H9 (cell line): ENCODE measurements at regions not wholly inside any gene's neighbourhood (a gene's known extent, or its start where the extent isn't known, plus 50 kb on each side); places are given as distances from the start of the nearest gene placed in this dataset.

Experiments used
- DNase-seq: peaks from one replicate; pipeline ENCODE4 v3.0.0-alpha.2; 2017
- H2AFZ ChIP-seq: one replicate; pipeline ENCODE4 v1.6.1; 2013; ENCODE audit warnings: mild to moderate bottlenecking, low read length, control low read depth, moderate library complexity
- H2AK5ac ChIP-seq: 2 replicates; pipeline ENCODE4 v1.6.1; 2013; ENCODE audit warnings: low read length, control low read depth, mixed read lengths; ENCODE audit not compliant: insufficient read length
- H2BK120ac ChIP-seq: one replicate; pipeline ENCODE4 v1.6.1; 2013; ENCODE audit warnings: low read depth, mild to moderate bottlenecking, low read length, control low read depth, inconsistent platforms; ENCODE audit not compliant: poor library complexity, severe bottlenecking
- H2BK12ac ChIP-seq: 2 replicates; pipeline ENCODE4 v1.6.1; 2013; ENCODE audit warnings: low read length, control low read depth, mixed read lengths, low read depth; ENCODE audit not compliant: insufficient read length
- H2BK15ac ChIP-seq: 2 replicates; pipeline ENCODE4 v1.6.1; 2013; ENCODE audit warnings: low read depth, low read length, control low read depth
- H2BK20ac ChIP-seq: one replicate; pipeline ENCODE4 v1.6.1; 2013; ENCODE audit warnings: low read depth, mild to moderate bottlenecking, low read length, control low read depth, inconsistent platforms; ENCODE audit not compliant: poor library complexity, severe bottlenecking
- H2BK5ac ChIP-seq: 2 replicates; pipeline ENCODE4 v1.6.1; 2013; ENCODE audit warnings: low read length, control low read depth, mixed read lengths; ENCODE audit not compliant: insufficient read length
- H3K14ac ChIP-seq: 2 replicates; pipeline ENCODE4 v1.6.1; 2013; ENCODE audit warnings: low read length, control low read depth; ENCODE audit not compliant: insufficient read depth
- H3K18ac ChIP-seq: 2 replicates; pipeline ENCODE4 v1.6.1; 2013; ENCODE audit warnings: low read depth, mild to moderate bottlenecking, mixed read lengths, low read length, control low read depth; ENCODE audit not compliant: insufficient read length
- H3K23ac ChIP-seq: 2 replicates; pipeline ENCODE4 v1.6.1; 2013; ENCODE audit warnings: low read length, control low read depth, mixed read lengths, low read depth; ENCODE audit not compliant: insufficient read length
- H3K23me2 ChIP-seq: 2 replicates; pipeline ENCODE4 v1.6.1; 2013; ENCODE audit warnings: low read depth, mild to moderate bottlenecking, mixed read lengths, low read length, control low read depth; ENCODE audit not compliant: insufficient read length, poor library complexity, severe bottlenecking
- H3K27ac ChIP-seq: 2 replicates; pipeline ENCODE4 v1.5.1; 2013; ENCODE audit warnings: low read length, control low read depth, mixed read lengths, low read depth; ENCODE audit not compliant: insufficient read length
- H3K27me3 ChIP-seq: 2 replicates; pipeline ENCODE4 v1.6.1; 2013; ENCODE audit warnings: low read length, control low read depth, inconsistent platforms; ENCODE audit not compliant: insufficient read depth
- H3K4ac ChIP-seq: 2 replicates; pipeline ENCODE4 v1.6.1; 2013; ENCODE audit warnings: low read depth, mild to moderate bottlenecking, control low read depth, inconsistent platforms, low read length, moderate library complexity
- H3K4me1 ChIP-seq: 2 replicates; pipeline ENCODE4 v1.6.1; 2013; ENCODE audit warnings: low read length, control low read depth, inconsistent platforms; ENCODE audit not compliant: insufficient read depth
- H3K4me2 ChIP-seq: 2 replicates; pipeline ENCODE4 v1.6.1; 2013; ENCODE audit warnings: low read length, control low read depth, mixed read lengths; ENCODE audit not compliant: insufficient read length, insufficient read depth
- H3K56ac ChIP-seq: 2 replicates; pipeline ENCODE4 v1.6.1; 2013; ENCODE audit warnings: low read depth, mild to moderate bottlenecking, mixed read lengths, low read length, control low read depth; ENCODE audit not compliant: insufficient read length
- H3K79me1 ChIP-seq: 2 replicates; pipeline ENCODE4 v1.6.1; 2013; ENCODE audit warnings: low read depth, mild to moderate bottlenecking, moderate library complexity, low read length, control low read depth, inconsistent platforms; ENCODE audit not compliant: insufficient read depth, poor library complexity, severe bottlenecking
- H3K79me2 ChIP-seq: 2 replicates; pipeline ENCODE4 v1.6.1; 2013; ENCODE audit warnings: low read length, control low read depth, inconsistent platforms; ENCODE audit not compliant: insufficient read depth
- H3K9ac ChIP-seq: 2 replicates; pipeline ENCODE4 v1.6.1; 2013; ENCODE audit warnings: low read length, control low read depth, mixed read lengths; ENCODE audit not compliant: insufficient read length; ENCODE audit errors: extremely low read depth
- H3K9me3 ChIP-seq: one replicate; pipeline ENCODE4 v1.6.1; 2013; ENCODE audit warnings: low read depth, low read length, inconsistent platforms; ENCODE audit not compliant: control insufficient read depth
- H3T11ph ChIP-seq: one replicate; pipeline ENCODE4 v1.6.1; 2013; ENCODE audit warnings: mild to moderate bottlenecking, low read length, control low read depth, inconsistent platforms
- H4K20me1 ChIP-seq: one replicate; pipeline ENCODE4 v1.6.1; 2013; ENCODE audit not compliant: control insufficient read depth, insufficient read length, insufficient read depth
- H4K5ac ChIP-seq: 2 replicates; pipeline ENCODE4 v1.6.1; 2013; ENCODE audit warnings: low read depth, mild to moderate bottlenecking, mixed read lengths, low read length, control low read depth; ENCODE audit not compliant: insufficient read length
- H4K8ac ChIP-seq: replicated peaks from 2 replicates; pipeline ENCODE4 v1.6.1; 2013; ENCODE audit warnings: low read length, control low read depth, mixed read lengths, low read depth; ENCODE audit not compliant: insufficient read length
- H4K91ac ChIP-seq: 2 replicates; pipeline ENCODE4 v1.6.1; 2013; ENCODE audit warnings: low read depth, mild to moderate bottlenecking, moderate library complexity, mixed read lengths, low read length, control low read depth; ENCODE audit not compliant: insufficient read length
- H3K27ac Mint-ChIP-seq, 3 experiments: 2 replicates in 2 of 3; 3 replicates in 1 of 3; pipeline ENCODE4 v1.8.0; 2020 to 2021; ENCODE audit warnings: mixed read lengths in 3 of 3, mild to moderate bottlenecking in 1 of 3, moderate library complexity in 1 of 3
- H3K27me3 Mint-ChIP-seq: 2 replicates; pipeline ENCODE4 v1.8.0; 2021; ENCODE audit warnings: low read depth, mild to moderate bottlenecking, moderate library complexity, mixed read lengths
- H3K36me3 Mint-ChIP-seq, 3 experiments: 2 replicates in 2 of 3; 3 replicates in 1 of 3; pipeline ENCODE4 v1.8.0; 2020 to 2021; ENCODE audit warnings: low read depth in 3 of 3, mixed read lengths in 3 of 3; ENCODE audit not compliant: insufficient read depth in 1 of 3
- H3K4me1 Mint-ChIP-seq, 2 experiments: 2 replicates each; pipeline ENCODE4 v1.8.0; 2020; ENCODE audit warnings: mixed read lengths in 2 of 2
- H3K4me3 Mint-ChIP-seq, 2 experiments: 2 replicates in 1 of 2; 3 replicates in 1 of 2; pipeline ENCODE4 v1.8.0; 2020 to 2021; ENCODE audit warnings: mild to moderate bottlenecking in 2 of 2, mixed read lengths in 2 of 2, moderate library complexity in 1 of 2
- H3K9me3 Mint-ChIP-seq, 2 experiments: 2 replicates in 1 of 2; 3 replicates in 1 of 2; pipeline ENCODE4 v1.8.0; 2020; ENCODE audit warnings: mild to moderate bottlenecking in 2 of 2, mixed read lengths in 2 of 2, moderate library complexity in 1 of 2
- CTCF ChIP-seq: fragments of 200-600 bp; sonication (generic); conservative IDR thresholded peaks from 3 replicates; pipeline ENCODE4 v1.8.0; 2021; ENCODE audit warnings: antibody characterized with exemption, mild to moderate bottlenecking
- WGBS: extraction: QIAGEN DNeasy Blood & Tissue Kit; methylation state at CpG from one replicate; pipeline ENCODE4 v1.1.7; 2013; ENCODE audit warnings: missing lambda C conversion rate, low lambda C conversion rate, mixed read lengths; ENCODE audit not compliant: insufficient read length; ENCODE audit errors: extremely low coverage; 5-methylcytosine and 5-hydroxymethylcytosine counted together

GRCh38 chr6:98124171-98124570, 710.2 kb upstream of the POU3F2 start:
- no peak for DNase-seq
- H3K9me3 Mint-ChIP-seq, result no peaks in the 10 kb centered on the region
- Histone ChIP-seq H3K4me2 (no peak overlapping the region), H2BK15ac (no peak overlapping the region), H2BK12ac (no peak overlapping the region), H3K79me1 (no peaks in the 10 kb centered on the region), H3T11ph (no peak overlapping the region), H3K56ac (no peak overlapping the region), H3K23ac (no peak overlapping the region), H3K27ac (no peak overlapping the region), H2AFZ (no peak overlapping the region), H4K5ac (no peak overlapping the region), H2BK120ac (no peak overlapping the region), H2BK20ac (no peak overlapping the region), H3K27me3 (no peaks in the 10 kb centered on the region), H2AK5ac (no peak overlapping the region), H3K9ac (no peak overlapping the region), H3K23me2 (no peaks in the 10 kb centered on the region), H3K4me1 (no peaks in the 10 kb centered on the region), H4K91ac (no peak overlapping the region), H3K18ac (no peak overlapping the region), H4K8ac (no peak overlapping the region), H2BK5ac (no peak overlapping the region), H3K79me2 (no peaks in the 10 kb centered on the region), H3K9me3 (no peaks in the 10 kb centered on the region), H4K20me1 (no peaks in the 10 kb centered on the region), H3K4ac (no peak overlapping the region), H3K14ac (no peak overlapping the region)
- H3K27ac Mint-ChIP-seq, result no peak overlapping the region
- no peaks in the 10 kb centered on the region for H3K27me3 Mint-ChIP-seq
- H3K4me1 Mint-ChIP-seq, result peaks cover 0 to 3% of the 10 kb centered on the region in 2 experiments; a peak in 3 of 4 replicates
- WGBS, result no CpG with 5 or more reads among the region's 2 CpGs
- H3K4me3 Mint-ChIP-seq, result no peak overlapping the region
- no peak for TF ChIP-seq CTCF
- no peaks in the 10 kb centered on the region for H3K36me3 Mint-ChIP-seq
